Stimulated activated CD8-positive, alpha-beta memory T cell treated with anti-CD3 and anti-CD28 coated beads, Interleukin-7, amount 100 ng/mL, for 24 hours (primary cell): ENCODE measurements at regions not wholly inside any gene's neighbourhood (a gene's known extent, or its start where the extent isn't known, plus 50 kb on each side); places are given as distances from the start of the nearest gene placed in this dataset.

Experiments used
- DNase-seq: peaks from one replicate; pipeline ENCODE4 v3.0.0-alpha.2; 2020; ENCODE audit warnings: low read depth

DNA sequence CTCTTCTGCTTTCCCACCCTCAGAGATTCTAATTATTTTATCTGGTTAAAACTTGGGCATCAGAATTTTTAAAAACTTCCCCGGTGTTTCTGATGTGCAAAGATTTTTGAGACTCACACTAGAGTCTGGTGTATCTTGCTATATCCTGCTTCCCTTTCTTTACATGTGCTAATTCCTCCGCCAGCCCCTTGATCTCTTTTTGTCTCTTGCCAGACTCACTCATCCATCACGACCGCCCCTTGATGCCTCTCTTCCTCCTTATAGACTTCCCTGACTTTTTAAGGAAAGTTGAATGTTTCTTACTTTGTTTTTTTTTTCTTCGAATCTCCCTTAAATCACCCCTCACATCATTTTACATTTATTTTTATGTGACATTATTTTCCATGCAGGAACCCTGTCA, 274.9 kb upstream of the PITX2 start:
- no peak for DNase-seq

- DNase-seq, result no peak
Observed at GRCh38 chr4:110898290-110898689, 275.4 kb upstream of the PITX2 start.

DNA sequence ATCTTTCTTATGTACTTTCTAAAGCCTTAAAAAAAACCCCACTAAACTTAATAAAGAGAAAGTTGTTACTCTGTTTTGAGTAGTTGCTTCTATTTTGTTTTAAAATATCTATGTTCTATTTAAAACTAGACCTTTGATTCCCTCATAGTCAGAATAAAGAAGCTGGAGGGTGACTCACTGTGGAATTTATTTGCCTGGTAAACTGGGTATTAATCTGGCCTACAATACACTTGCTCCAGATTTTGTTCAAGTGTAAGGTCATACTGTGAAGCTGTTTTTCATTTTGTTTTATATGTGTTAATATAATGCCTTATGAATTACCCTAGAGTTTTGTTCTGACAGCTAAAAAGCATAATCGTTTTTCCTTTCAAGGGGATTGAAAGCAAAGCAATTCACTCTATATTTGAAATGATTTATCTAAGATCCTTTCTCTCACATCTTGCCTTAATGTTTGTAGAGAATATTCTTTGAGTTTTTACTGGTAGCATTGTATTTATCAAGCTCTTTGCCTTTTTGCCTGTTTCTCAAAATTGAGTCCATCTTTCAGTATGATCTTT, 277.4 kb upstream of the PITX2 start:
- no peak for DNase-seq

- DNase-seq, result no peak
Observed at GRCh38 chr4:110902500-110902899, 279.6 kb upstream of the PITX2 start.

DNA sequence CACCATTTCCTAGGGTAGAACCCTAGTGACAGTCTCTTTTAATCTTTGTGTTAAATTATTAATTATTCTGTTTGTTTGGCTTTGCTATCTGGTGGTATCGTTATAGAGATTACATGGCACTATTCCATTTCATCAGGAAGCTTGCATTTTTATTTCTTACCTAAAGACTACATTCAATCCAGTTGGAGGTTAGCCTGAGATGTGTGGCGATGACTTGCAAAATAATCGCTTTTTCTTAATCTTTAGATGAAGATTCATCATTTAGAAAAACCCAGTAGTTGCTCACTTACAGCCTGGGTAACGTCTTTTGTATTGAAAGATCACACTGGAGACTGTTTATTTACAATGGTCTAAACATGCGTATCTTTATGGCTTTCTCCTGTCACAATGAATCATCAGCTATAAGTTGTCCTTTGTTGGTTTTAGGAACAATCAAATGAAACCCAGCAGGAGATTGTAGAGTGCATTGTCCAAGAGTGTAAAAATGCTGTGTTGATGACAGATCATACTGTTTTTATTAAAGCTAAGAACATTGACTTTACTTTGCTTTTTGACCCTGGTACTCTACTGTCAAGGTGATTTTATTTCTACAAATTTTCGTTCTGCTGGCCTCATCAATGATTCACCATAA, 281.7 kb upstream of the PITX2 start:
- no peak for DNase-seq

GRCh38 chr4:110905367-110905766, 282.5 kb upstream of the PITX2 start:
- DNase-seq, result no peak

DNA sequence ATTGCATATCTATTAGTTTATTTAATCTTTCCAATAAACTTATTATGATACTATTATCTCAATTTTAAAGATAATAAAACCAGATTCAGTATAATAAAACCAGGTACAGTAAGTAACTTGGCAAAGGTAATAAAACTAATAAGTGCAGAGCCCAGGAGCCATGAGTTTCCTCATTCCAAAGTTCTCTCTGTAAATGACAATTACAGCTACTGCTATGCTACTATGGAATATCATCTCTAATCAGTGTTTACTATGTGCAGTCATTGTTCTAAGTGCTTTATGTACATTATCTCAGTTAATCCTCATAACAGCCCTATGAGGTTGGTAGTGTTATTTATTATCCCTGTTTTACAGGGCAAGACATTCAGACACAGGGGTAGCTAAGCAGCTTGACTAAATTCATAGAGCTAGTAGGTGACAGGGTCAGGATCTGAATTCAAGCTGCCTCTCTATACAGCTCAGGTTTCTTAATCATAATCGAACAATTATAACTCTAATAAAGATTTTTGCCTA, 285.0 kb upstream of the PITX2 start:
- no peak for DNase-seq

GRCh38 chr4:110914791-110915190, 291.9 kb upstream of the PITX2 start:
- DNase-seq, result no peak

DNA sequence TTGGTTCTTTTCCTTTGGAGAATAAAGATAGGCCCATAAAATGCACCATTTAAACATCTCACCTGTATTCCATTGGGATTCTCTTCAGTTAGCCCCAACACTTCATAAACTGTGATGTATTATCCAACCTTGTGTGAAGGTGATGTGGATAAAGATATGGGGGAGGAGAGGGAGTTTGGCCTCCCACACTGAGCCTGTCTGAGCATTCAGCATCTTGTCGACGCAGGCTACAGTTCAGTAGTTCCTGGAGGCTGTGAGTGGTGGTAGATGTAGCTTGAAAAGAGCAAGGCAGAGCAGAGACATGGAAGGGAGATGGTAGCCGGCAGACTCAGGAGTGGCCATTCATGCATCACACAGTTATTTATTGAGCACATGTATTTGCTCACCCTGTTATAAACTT, 292.4 kb upstream of the PITX2 start:
- no peak for DNase-seq

- DNase-seq, result no peak
Observed at GRCh38 chr4:110916505-110916904, 293.6 kb upstream of the PITX2 start.

GRCh38 chr4:110917835-110918234, 295.0 kb upstream of the PITX2 start:
- no peak for DNase-seq

DNA sequence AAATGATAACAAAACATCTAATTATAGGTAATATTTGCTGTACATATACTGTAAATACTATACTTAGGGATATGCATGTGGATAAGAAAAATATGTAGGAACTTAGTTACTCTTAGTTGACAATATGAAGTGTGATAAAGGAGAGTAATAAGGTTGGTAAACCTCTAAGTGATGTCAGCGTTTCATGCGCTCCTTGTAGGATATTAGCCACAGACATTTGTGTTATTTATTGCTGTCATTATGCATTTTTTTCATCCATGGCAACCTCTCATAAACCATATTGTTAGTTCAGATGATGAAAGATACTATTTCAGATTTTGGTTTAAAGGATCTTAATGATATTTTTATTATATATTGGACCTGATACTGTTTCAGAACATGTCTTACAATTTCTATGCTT, 298.1 kb upstream of the PITX2 start:
- DNase-seq, result no peak

- no peak for DNase-seq
Observed at GRCh38 chr4:110924761-110925160, 301.9 kb upstream of the PITX2 start.

DNA sequence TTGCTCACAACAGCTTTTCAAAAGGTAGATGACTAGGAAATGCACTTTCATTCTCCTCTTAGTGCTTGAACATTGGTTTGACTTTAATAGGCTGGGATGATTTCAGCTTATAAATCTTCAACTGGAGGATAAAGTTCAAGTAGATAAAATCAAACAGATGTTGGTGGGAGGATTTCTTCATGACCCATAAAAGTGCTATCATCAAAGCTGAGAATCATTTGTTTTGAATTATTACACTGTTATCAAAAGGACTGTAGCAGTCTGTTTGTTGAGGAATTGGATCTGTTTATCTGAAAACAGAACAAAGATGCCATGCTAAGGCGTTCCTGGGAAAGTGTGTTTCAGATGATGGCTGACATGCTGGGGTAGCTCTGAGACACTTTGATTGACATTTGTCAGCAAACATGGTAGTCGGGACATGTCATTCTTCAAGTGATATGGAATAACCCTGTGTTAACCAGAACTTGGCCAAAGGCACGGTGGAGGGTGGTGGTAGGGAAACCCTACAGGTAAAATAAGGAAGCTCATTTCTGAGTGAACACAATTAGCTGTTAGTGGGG, 304.0 kb upstream of the PITX2 start:
- no peak for DNase-seq

DNA sequence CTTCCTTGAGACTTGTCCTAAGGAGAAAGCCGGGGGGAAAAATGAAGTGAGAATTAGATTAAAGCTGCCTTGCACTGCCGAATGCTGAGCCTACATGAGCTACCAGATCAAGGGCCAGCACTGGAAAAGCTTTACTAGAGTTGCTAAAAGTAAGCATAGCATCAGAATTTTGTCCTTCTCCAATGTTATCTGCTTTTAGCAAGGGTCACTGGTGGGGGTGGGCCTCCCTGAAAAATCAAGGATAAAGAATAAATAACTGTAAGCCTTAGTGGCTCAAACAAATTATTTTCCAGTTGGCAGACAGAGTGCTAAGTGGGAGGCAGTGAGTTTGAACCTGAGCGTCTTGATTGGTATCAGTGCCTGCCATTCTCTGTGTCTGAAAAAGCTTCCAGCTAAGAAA, 310.5 kb upstream of the PITX2 start:
- no peak for DNase-seq

GRCh38 chr4:110944501-110944900, 321.6 kb upstream of the PITX2 start:
- DNase-seq, result no peak

DNA sequence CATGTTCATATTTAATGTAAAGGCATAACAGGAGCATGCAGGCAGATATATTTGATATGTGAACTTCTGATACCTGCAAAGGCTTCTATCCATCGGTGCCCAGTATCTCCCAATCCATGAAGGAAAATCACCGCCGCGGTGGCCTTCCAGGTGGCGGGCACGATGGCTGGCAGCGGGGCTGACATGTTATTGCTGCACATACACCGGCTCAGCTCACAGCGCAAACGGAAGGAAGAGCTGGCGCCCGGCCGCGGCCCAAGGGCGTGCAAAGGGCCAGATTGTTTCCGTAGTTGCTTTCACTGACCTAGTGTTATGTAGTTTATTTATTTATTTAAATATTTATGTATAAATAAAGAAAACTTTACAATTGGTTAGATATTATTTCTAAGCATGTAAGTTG, 322.7 kb upstream of the PITX2 start:
- no peak for DNase-seq

DNA sequence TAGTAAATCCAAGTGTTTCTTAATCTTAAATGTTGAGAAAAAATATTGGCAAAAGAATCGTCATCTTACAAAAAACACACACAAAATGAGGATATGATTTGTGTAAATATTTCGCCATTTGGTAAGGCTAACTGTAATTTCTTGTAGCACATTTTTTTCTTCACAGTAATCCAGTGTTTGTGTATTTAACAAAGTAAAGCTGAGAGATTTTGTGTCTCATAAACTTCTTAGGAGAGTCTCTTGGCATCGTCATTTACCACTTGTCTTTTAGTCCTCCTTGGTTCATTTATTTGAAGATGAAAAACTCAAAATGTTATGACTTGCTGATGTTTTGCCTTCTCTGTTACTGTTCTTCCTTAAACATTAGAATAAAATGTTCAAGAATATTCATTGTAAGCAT, 326.7 kb upstream of the PITX2 start:
- DNase-seq, result no peak

DNA sequence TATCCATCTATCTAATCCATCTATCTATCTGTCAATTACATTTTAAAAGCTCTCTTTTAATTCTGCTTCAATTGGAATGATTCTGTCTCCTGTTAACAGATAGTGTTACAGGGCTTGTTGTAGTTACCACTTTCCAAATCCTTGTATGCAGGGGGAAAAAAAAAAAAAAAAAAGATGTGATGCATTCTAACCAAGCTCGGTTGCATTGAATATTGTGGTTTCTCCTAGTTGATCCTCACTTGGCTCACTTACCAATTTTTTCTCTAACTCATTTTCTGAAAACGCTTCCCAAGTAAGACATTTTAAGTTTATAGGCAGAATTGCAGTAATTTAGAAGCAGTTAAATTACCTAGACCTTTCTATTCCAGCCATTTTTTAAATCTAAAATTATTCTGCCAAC, 327.9 kb upstream of the PITX2 start:
- no peak for DNase-seq

GRCh38 chr4:110953191-110953590, 330.3 kb upstream of the PITX2 start:
- DNase-seq, result no peak

DNA sequence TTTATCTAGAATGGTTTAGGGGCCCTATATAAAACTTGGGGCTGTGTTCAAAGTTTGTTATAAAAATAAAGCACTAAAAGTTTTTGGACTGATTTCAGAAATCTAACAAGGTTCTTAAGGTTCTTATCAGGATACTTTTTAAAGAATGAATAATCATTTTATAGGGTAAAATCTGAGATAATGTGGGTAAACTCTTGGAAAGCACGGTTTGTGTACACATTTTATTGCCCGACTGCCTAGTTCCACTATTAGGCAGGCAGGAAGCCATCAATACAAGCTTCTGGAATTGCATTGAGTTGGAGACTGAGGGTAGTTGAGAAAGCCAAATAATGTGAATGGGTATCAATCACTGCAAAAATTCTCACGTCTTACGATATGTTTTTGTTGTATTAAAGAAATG, 331.0 kb upstream of the PITX2 start:
- no peak for DNase-seq

DNA sequence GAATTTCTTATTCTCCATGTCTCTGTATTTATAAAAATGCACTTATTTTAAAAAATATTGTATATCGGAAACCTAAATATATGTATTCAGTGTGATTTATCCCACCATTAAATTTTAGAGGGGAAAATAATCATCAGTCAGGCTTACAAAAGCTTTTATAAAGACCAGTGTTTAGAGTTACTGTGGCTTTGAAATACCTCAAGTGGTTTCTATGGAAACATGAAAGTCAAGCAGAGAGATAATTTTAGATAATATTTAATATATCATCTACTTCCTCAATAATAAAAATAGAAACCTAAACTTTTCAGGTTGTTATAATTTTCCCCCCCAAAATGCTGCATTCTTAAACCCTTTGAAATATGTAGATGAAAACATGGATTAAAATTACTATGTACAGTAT, 332.9 kb upstream of the PITX2 start:
- no peak for DNase-seq

- no peak for DNase-seq
Observed at GRCh38 chr4:110959041-110959643, 336.3 kb upstream of the PITX2 start.

- DNase-seq, result no peak
Observed at GRCh38 chr4:110961066-110961465, 338.2 kb upstream of the PITX2 start.
